HG02571 (cell line): ENCODE measurements at regions not wholly inside any gene's neighbourhood (a gene's known extent, or its start where the extent isn't known, plus 50 kb on each side); places are given as distances from the start of the nearest gene placed in this dataset.

ENCODE experiments used
- ATAC-seq: cut with Tn5 transposase; IDR thresholded peaks from one replicate; pipeline ENCODE4 v1.9.1; 2021; ENCODE audit warnings: mild to moderate bottlenecking, moderate library complexity; ENCODE audit not compliant: unreplicated experiment

- no peak for ATAC-seq
Measured at GRCh38 chr6:137688230-137688971, 178.7 kb upstream of the TNFAIP3 start.

GRCh38 chr6:137689377-137689776 is 177.7 kb upstream of the TNFAIP3 start:
- no peak for ATAC-seq

GRCh38 chr6:137690034-137690433 is 177.0 kb upstream of the TNFAIP3 start:
- ATAC-seq = no peak

- ATAC-seq = no peak
Measured at GRCh38 chr6:137690721-137691120, 176.3 kb upstream of the TNFAIP3 start.

GRCh38 chr6:137692308-137692707 is 174.8 kb upstream of the TNFAIP3 start:
- no peak for ATAC-seq

DNA sequence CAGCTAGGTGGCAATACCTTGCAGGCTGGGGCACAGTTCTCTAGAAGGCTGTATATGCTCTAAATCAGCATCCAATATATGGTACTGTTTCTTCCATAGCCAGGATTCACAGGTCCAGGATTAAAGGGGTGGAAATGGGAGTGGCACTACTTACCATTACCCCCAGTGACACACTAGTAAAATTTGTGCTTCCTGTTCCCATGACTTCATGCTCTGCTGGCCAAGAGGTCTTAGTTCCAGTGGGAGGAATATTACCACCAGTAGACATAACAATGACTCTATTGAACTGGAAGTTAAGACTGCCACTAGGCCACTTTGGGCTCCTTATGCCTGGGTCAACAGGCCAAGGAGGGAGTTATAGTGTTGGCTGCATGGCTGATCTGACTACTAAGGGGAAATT is 174.3 kb upstream of the TNFAIP3 start:
- no peak for ATAC-seq

DNA sequence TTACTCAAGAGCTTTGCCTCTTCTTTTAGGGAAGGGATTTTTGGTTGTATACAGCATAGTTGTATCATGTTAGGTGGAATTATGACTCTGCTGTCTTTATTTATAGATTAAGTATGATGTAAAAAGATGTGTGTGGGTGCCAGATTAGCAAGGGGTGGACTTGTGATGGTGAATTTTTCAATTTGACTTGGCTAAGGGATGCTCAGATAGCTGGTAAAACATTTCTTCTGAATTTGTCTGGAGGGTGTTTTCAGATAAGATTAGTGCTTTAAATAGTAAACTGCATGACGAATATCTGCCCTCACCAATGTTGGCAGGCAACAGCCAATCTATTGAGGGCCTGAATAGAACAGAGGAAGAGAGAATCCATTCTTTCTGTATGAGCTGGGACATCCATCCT is 173.3 kb upstream of the TNFAIP3 start:
- ATAC-seq = no peak

DNA sequence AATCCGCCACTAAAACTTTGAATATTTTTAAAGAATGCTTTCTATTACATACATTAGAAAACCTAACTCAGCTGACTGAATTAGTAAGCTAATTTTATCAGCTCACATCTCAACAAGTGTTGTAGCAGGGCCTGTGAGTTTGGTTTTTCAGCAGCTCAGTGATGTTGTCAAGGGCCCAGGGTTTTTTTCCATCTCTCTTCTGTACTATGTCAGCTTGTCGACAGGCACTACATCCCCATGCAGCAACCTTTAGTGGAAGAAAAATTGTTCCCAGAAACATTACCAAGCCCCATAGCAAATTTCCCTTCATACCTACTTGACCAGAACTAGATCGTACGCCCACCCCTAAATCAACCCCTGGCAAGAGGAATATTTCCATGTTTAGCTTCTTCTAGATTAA is 170.3 kb upstream of the TNFAIP3 start:
- no peak for ATAC-seq

GRCh38 chr6:137697267-137697938 is 169.7 kb upstream of the TNFAIP3 start:
- ATAC-seq = no peak

- no peak for ATAC-seq
Measured at GRCh38 chr6:137698636-137699030, 168.4 kb upstream of the TNFAIP3 start.

DNA sequence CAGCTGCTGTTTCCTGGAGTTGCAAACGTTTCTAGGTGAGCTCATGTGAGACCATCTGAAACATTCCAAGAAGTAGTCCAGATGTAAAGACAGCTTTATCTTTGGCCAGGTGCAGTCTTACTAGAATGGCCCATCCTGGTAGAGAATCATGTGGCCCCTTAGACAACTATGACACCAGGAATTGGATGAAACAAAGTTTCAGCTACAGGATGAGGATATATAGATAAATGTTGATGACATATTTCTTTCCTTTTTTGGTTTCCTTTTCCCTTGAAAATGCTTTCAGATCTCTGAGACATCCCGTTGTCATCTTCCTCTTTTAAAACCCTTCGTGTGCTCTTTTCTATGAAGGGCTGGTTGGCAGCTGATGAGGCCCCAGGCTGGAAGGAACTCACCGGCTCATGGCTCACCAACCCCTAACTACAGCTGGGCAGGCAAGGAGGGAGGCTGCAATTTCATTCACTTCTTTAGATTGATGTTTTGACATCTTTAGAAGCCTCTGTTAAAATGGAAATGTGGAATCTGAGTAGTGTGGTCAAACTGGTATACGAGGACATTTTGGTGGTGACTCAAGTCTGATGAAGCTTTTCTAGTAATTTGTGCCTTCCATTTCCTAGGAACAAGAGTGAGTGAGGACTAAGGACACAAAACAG is 167.9 kb upstream of the TNFAIP3 start:
- ATAC-seq = no peak

- no peak for ATAC-seq
Measured at GRCh38 chr6:137700161-137700560, 166.9 kb upstream of the TNFAIP3 start.

GRCh38 chr6:137700751-137701477 is 166.1 kb upstream of the TNFAIP3 start:
- no peak for ATAC-seq

GRCh38 chr6:137701942-137702341 is 165.1 kb upstream of the TNFAIP3 start:
- no peak for ATAC-seq

- ATAC-seq = no peak
Measured at GRCh38 chr6:137702791-137703424, 164.2 kb upstream of the TNFAIP3 start.

DNA sequence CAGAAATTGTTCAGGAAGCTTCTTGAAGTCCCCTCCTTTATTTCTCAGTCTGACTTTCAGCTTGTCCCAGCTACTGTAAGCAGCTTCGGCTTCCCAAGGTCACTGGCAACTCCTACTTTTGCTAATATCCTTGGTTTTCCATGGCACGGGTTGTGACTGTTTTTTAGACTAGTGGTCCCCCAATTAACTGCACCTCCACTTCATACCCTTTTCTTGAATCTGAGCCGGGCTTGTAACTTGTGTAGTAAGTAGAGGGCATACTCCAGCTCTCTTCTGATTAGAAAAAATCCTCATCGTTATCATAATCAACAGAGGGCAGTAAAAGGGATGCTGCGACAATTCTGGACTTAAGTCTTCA is 162.3 kb upstream of the TNFAIP3 start:
- ATAC-seq = no peak

- peak; percentile 46 for ATAC-seq
Measured at GRCh38 chr6:137705160-137706082, 161.6 kb upstream of the TNFAIP3 start.

- no peak for ATAC-seq
Measured at GRCh38 chr6:137706083-137706750, 160.8 kb upstream of the TNFAIP3 start.

DNA sequence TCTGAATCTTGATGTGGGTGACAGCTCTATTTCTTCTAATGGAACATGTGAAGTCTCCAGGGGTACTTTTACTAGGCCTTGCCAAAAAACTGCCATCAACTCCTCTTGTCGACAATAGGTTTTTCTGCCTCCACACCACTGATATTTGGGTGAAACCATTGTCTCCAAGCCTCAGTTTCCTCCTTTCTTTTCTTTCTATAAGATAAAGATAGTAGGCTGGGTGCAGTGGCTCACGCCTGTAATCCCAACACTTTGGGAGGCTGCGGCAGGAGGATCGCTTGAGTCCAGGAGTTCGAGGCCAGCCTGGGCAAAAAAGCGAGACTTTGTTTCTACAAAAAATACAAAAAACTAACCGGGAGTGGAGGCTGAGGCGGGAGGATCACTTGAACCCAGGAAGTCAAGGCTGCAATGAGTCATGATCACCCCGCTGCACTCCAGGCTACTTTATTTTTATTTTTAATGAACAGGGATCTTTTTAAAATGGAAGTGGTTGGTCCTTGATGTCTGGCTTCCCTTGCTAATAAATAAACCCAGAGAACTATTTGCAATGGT is 159.9 kb upstream of the TNFAIP3 start:
- no peak for ATAC-seq
